ENCODE measurements at regions not wholly inside any gene's neighbourhood (a gene's known extent, or its start where the extent isn't known, plus 50 kb on each side); places are given as distances from the start of the nearest gene placed in this dataset.

GRCh38 chr12:94516985-94517384 lies 57.3 kb upstream of the CEP83 start:
- POLR2A ChIA-PET, result no interaction called here
- Mint-ChIP-seq H3K9me3 (peaks cover 5% of the 10 kb centered on the region), H3K4me1 (no peaks in the 10 kb centered on the region), H3K27ac (no peak overlapping the region), H3K36me3 (ENCODE audit: low read depth) (no peaks in the 10 kb centered on the region), H3K27me3 (peaks cover 3% of the 10 kb centered on the region), H3K4me3 (no peak overlapping the region)
- CTCF ChIA-PET, result no interaction called here
- no peak for DNase-seq

GRCh38 chr12:94513527-94513926 lies 53.9 kb upstream of the CEP83 start:
- POLR2A ChIA-PET, result no interaction called here
- Mint-ChIP-seq H3K4me3 (no peak overlapping the region), H3K9me3 (peaks cover 3% of the 10 kb centered on the region), H3K36me3 (ENCODE audit: low read depth) (no peaks in the 10 kb centered on the region), H3K4me1 (peaks cover 2% of the 10 kb centered on the region), H3K27me3 (no peaks in the 10 kb centered on the region), H3K27ac (no peak overlapping the region)
- no peak for DNase-seq
- CTCF ChIA-PET, result no interaction called here

GRCh38 chr12:94511506-94511905 lies 51.8 kb upstream of the CEP83 start:
- Mint-ChIP-seq H3K27me3 (no peaks in the 10 kb centered on the region), H3K9me3 (peaks cover 1% of the 10 kb centered on the region), H3K27ac (no peak overlapping the region), H3K4me3 (no peak overlapping the region), H3K36me3 (ENCODE audit: low read depth) (no peaks in the 10 kb centered on the region), H3K4me1 (peaks cover 2% of the 10 kb centered on the region)
- no peak for DNase-seq
- CTCF ChIA-PET, result no interaction called here
- POLR2A ChIA-PET, result no interaction called here

GRCh38 chr12:94510128-94510527 lies 50.5 kb upstream of the CEP83 start:
- Mint-ChIP-seq H3K27me3 (no peaks in the 10 kb centered on the region), H3K27ac (no peak overlapping the region), H3K4me3 (no peak overlapping the region), H3K36me3 (ENCODE audit: low read depth) (no peaks in the 10 kb centered on the region), H3K9me3 (no peaks in the 10 kb centered on the region), H3K4me1 (peaks cover 2% of the 10 kb centered on the region)
- POLR2A ChIA-PET, result no interaction called here
- CTCF ChIA-PET, result interaction anchor here (0.6 kb wide), 1 partner anchor 264 kb away, joined by 3 read pairs; no protein-coding TSS in a partner anchor
- DNase-seq, result no peak

Data from activated CD4-positive, alpha-beta T cell treated with anti-CD3 and anti-CD28 coated beads, Interleukin-2, amount 10 ng/mL, durations not matched to agents 7 days and 5 days (primary cell).